ENCODE measurements at regions not wholly inside any gene's neighbourhood (a gene's known extent, or its start where the extent isn't known, plus 50 kb on each side); places are given as distances from the start of the nearest gene placed in this dataset.

DNA sequence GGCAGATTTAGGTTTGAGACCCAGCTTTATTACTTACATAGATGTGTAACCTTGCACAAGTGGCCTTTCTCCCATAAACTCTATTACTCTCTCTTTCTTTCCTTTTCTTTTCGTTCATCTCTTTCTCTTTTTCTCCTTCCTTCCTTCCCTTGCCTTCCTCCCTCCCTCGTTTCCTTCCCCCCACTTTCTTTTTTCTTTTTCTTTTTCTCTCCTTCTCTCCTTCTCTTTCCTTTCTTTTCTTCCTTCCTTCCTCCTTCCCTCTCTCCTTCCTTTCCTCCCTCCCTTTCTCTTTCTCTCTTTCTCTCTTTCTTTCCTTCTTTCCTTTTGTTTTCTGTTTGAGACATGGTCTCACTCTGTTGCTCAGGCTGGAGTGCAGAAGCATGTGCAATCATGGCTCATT is 526.4 kb upstream of the CXorf51A start:
- H3K4me2 ChIP-seq, result no peak overlapping the region
- no peak overlapping the region for H3K27ac ChIP-seq
- no peak overlapping the region for H3K9ac ChIP-seq
- no peaks in the 10 kb centered on the region for H4K20me1 ChIP-seq
- H3K27me3 ChIP-seq, result peaks cover 56 to 93% (median 85%) of the 10 kb centered on the region in 11 experiments
- no peaks in the 10 kb centered on the region for H3K36me3 ChIP-seq
- peaks cover 0 to 7% (median 0%) of the 10 kb centered on the region in 11 experiments; a peak in 1 of 22 replicates for H3K9me3 ChIP-seq (replicated peaks in 1 of 11)
- no peak overlapping the region for H3K4me3 ChIP-seq
- TF ChIP-seq Cebpa-rat (IDR thresholded peaks at IDR 0.05), result no peak
- H3K4me1 ChIP-seq, result no peaks in the 10 kb centered on the region

DNA sequence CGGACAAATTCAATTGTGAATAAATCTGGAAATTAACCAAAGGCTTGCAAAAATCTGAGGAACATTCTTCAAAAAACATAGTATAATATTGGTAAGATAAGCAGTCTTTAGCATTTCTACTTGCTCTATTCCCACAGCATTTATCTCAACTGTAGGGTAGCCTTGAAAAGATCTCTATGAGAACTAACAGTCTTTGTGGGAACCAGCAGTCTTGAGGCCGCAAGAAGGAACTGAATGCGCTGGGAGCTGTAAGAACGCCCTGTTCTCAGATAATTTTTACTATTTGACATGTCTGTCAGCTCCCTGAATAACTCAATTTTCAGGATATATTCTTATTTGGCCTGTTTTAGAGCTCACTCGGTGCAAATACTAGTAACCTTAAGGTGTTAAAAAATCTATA is 519.3 kb upstream of the CXorf51A start:
- no peak overlapping the region for H3K9ac ChIP-seq
- TF ChIP-seq Cebpa-rat (IDR thresholded peaks at IDR 0.05), result no peak
- H3K9me3 ChIP-seq (replicated peaks in 1 of 11), result peaks cover 0 to 9% (median 0%) of the 10 kb centered on the region in 11 experiments; a peak in 2 of 22 replicates
- no peaks in the 10 kb centered on the region for H3K36me3 ChIP-seq
- no peak overlapping the region for H3K27ac ChIP-seq
- H3K27me3 ChIP-seq, result peaks cover 61 to 97% (median 83%) of the 10 kb centered on the region in 11 experiments
- H3K4me3 ChIP-seq, result no peak overlapping the region
- H3K4me2 ChIP-seq, result no peak overlapping the region
- no peaks in the 10 kb centered on the region; a peak in 1 of 22 replicates for H4K20me1 ChIP-seq
- H3K4me1 ChIP-seq, result no peaks in the 10 kb centered on the region

DNA sequence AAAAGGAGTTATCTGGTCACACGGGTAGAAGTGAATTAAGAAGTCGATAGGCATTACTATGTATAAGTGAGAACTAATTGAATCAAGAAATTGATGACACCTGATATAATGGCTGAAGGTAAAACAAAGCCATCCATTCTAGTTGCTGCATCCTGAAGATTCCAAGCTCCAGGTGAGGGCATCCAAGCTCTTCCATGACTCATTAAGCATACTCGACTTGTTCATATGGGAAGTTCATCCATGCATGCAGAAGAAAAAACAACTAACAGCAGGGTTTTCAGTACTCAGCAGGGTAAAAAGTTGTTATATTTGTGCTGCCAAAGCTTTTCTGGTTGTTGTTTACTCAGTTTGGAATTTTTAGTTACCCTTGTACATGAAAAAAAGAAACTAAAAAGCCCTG is 508.0 kb upstream of the CXorf51A start:
- no peaks in the 10 kb centered on the region for H3K9me3 ChIP-seq (replicated peaks in 1 of 11)
- no peak for TF ChIP-seq Cebpa-rat (IDR thresholded peaks at IDR 0.05)
- H3K4me3 ChIP-seq, result no peak overlapping the region
- H3K27me3 ChIP-seq, result peaks cover 45 to 100% (median 84%) of the 10 kb centered on the region in 11 experiments
- H3K9ac ChIP-seq, result no peak overlapping the region
- H3K4me2 ChIP-seq, result no peak overlapping the region
- no peaks in the 10 kb centered on the region; a peak in 1 of 22 replicates for H4K20me1 ChIP-seq
- no peak overlapping the region for H3K27ac ChIP-seq
- H3K36me3 ChIP-seq, result no peaks in the 10 kb centered on the region
- no peaks in the 10 kb centered on the region for H3K4me1 ChIP-seq

- H3K27ac ChIP-seq, result no peak overlapping the region
- no peaks in the 10 kb centered on the region for H3K36me3 ChIP-seq
- peaks cover 0 to 4% (median 0%) of the 10 kb centered on the region in 11 experiments; a peak in 3 of 22 replicates for H4K20me1 ChIP-seq
- no peaks in the 10 kb centered on the region for H3K4me1 ChIP-seq
- H3K9ac ChIP-seq, result no peak overlapping the region
- no peak for TF ChIP-seq Cebpa-rat (IDR thresholded peaks at IDR 0.05)
- H3K9me3 ChIP-seq (replicated peaks in 1 of 11), result no peaks in the 10 kb centered on the region
- H3K4me3 ChIP-seq, result no peak overlapping the region
- H3K4me2 ChIP-seq, result no peak overlapping the region
- H3K27me3 ChIP-seq, result peaks cover 61 to 100% (median 89%) of the 10 kb centered on the region in 11 experiments
These were observed 500.9 kb upstream of the CXorf51A start for GRCh38 chrX:147315483-147315882.

Data from BLaER1 treated with 17β-estradiol and CSF1 and Interleukin-3, amounts not matched to agents 10 nM and 100 nM (cell line).